NCI-H1436 (cell line): ENCODE measurements at regions not wholly inside any gene's neighbourhood (a gene's known extent, or its start where the extent isn't known, plus 50 kb on each side); places are given as distances from the start of the nearest gene placed in this dataset.
"Not testable (repeated sequence)": the region's sequence is repeated elsewhere in the genome, so short reads cannot be mapped to it uniquely, and the experiment has no call there.

ENCODE experiments used
- DNase-seq: peaks from one replicate; lab custom pipeline; 2025; lab: John Stamatoyannopoulos, UW

DNA sequence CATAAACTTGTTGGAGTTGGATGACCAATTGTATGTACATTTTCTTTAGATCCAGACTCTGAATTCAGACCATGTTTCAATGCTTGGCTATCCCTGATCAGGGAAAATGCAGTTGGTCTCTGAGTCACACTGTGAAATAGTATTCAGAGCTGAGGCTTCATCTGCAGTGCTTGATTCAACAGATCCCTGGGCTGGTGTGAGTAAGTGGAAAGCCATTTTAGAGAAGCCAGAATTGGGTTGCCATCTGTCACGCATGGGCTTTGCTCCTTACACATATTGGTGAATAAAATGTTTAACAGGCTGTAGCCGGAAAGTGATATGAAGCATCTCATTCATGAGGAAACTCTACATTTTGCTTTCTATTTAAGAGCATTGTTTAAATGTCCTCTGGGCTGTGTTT is 50.0 kb upstream of the ACYP2 start:
- no peak for DNase-seq

DNA sequence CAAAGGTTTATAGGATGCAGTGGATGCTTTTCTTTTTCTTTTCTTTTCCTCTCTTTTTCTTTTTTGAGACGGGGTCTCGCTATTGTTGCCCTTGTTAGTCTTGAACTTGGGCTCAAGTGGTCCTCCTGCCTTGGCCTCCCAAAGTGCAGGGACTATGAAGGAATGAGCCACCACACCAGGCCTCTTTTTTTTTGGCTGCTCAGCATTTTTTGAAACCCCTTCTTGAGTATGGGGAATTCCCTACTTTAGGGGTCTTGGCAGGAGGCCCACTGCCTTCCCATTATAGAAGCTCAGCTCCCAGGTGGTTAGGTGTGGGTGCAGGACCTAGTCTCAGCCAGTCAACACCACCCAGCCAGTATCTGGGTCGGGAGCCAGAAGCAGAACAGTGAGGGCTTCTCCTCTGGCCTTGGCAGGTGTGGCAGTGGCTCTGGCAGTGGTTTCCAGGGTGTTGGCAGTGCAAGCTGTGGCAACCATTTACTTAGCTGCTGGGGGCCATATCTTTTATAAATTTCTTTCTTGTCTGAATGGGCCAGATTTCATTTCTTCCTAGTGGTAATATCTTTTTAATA is 51.4 kb upstream of the ACYP2 start:
- DNase-seq: no peak

DNA sequence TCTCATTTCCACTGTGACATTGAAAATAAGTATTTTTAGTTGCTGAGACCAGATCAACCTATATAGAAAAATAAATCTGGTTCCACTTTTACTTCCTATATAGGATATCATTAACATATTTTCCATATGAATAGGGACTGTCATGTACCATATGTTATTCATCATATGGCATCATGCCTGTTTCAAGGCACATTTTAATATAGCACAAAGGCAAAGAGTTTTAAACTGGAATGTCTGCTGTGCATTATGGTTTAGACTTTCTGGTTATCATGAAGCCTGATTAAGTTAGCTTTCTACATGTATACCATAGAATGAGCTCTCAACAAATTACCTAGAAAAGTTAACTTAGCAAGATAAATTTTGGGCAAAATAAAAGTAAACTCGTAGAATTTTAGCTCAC is 53.0 kb upstream of the ACYP2 start:
- DNase-seq: no peak

DNA sequence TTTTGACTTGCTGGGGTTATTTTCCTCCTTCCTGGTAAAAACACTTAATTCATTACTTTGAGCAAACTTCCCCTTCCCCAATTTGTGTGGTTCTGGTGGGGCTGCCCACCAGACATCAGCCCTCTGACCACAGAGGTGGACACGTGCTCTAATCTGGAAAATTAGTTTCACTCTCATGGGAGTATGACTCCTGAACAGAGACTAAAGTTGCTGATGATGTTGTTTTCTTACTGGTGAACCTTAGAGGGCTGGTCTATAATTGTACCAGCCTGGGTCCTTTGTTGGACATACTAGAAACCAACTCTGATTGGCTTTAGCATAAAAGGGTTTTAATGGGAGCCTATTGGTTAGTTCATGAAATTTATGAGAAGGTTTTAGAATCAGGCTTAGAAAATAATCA is 54.1 kb upstream of the ACYP2 start:
- no peak for DNase-seq

DNA sequence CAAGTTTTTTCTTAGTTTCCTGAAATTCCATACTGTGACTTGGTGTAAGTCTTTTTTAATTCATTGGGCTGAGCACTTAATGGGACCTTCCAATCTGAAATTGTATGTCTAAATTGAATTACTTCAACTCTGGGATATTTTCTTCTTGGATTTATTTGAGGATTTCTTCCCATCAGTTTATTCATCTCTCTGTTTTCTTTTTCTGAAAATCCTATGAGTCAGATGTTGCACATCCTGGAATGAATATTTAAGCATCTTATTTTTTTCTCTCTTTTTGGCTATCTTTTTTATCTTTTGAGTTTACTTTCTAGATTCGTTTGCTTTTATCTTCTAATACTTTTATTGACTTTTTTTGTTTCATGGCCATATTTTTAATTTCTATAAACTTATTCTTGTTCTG is 55.4 kb upstream of the ACYP2 start:
- no peak for DNase-seq

DNA sequence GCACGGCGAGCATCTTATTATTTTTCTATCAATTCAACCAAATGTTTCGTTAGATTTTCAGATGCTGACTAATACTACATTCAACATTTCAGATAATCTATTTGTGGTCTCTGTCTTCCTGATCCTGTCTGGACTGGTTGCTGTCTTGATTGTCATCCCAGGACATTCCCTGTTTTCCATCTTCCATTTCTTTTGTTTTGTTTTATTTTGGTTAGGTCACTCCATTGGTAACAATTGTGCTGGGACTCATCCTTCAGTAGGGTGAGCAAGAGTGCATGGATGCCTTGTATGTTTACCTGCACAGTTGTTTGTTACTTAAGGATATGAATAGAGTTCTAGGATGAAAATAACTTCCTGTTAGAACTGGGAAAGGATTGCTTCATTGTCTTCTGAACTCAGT is 55.9 kb upstream of the ACYP2 start:
- no peak for DNase-seq

DNA sequence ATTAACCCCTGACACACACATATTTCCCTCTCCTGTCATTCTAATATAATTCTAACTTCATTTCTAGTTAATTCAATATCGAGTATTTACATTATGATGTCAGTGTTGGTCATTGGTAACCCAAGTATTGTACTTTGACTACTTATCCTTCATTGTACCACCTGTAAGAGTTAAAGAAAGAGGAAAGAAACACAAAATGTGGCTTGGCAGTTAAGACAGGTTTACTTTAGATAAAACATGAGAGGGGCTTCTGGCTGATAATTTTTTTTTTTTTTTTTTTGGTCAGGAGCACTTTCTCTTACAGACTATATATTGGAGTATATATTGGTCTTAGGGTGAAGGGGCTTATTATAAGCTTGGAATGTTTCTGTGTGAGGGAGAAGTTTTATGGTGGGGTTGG is 57.0 kb upstream of the ACYP2 start:
- no peak for DNase-seq

DNA sequence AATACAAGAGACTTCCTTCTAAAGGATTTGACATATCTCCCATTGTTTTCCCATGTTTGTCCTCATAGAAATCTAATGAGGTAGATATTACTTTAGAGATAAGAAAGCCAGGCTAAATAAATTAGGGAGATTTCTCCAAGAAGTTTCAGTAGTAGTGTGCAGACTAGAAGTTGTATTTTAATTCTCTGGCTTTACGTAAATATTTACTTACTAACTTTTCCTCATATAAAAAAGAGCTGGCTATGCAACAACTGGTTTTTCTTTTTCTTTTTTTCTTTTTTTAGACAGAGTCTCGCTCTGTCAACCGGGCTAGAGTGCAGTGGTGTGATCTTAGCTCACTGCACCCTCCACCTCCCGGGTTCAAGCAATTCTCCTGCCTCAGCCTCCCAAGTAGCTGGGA is 60.6 kb upstream of the ACYP2 start:
- no peak for DNase-seq

DNA sequence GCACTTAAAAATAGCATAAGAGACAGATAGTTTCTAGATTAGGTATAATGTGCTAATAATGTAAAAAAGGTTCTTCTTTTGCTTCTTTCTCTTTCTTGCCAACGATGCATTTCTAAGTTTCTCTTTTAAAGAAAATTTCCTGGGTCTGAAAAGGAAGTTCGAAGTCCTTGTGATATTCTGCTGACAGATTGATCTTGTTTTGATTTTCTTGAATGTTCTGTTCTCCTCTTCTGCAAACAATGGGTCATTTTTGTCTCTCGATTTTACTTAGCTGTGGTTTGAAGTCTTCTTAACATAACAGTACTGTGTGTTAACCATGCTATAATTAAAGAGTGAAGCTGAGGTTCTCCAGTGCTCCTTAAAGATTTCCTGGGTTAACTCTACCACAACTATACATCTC is 61.1 kb upstream of the ACYP2 start:
- DNase-seq: no peak

DNA sequence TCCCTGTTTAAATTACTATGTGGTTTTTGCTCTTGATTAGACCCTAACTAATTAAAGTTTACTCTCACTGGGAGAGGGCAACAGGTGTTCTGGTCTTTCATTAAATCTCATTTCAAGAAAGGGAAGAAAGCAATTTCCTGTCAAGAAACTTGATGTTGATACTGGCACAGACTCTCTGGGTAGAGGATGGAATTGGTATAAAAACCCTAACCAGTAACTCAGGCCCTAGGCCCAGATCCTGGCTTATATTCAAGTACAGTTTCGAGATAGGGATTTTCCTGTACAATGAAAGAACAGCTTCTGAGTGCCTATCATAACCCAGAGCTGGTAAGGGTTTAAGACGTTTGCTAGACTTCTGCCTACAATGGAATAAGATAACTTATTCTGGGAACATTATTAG is 61.6 kb upstream of the ACYP2 start:
- DNase-seq: no peak

DNA sequence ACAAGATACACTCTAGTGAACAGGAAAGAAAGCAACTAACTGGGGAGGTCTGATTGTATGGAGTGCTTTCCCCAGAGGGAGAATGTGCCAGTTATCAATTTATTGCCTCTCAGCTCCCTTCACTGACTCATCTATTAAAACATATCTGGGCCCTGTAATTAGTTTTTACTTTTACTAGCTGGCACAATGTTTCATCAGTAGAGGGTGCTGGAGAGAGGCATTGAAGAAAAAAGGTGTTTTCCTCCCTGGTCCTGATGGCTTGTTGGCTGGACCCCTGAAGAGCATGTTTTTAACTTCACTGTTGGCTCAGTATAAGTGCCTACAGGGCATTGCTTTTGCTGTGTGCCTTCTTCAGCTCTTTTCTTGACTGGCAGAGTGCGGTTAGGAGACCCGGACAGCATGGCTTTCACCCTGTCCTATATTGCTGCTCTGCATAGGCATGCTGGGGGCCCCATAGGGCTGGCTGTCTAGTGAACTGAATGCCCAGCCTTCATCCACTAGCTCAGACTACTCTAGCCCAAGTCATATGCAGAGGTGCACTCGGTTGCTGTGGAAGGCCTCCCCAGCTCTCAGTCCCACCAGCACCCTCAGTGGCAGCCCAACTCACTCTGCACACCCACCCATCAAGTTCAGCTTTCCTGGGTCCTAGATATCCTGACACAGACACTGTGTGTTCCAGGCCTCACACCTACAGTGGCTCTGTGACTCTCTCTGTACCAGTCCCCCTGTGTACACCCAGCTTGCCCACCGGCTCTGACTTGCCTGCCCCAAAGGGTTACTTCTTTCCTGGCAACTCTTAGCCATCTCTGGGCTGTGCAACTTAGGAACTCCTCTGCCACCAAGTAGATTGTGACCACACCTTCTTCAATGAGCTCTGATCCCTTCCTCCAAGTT is 62.3 kb upstream of the ACYP2 start:
- peak; percentile 8 for DNase-seq

DNA sequence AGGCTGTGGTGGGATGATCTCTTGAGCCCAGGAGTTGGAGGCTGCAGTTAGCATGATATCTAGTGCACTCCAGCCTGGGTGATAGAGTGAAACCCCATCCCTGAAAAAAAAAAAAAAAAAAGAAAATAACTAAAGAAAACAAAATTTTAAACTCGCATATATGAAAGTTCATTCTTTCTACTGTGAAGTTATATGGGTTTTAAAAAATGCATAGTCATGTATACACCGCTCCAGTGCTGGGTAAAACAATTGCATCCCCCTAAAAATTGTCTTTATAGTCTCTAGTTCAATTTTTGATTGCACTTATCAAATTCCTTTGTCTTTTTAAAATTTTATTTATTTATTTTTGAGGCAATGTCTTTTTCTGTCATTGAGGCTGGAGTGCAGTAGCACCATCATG is 65.0 kb upstream of the ACYP2 start:
- no peak for DNase-seq

DNA sequence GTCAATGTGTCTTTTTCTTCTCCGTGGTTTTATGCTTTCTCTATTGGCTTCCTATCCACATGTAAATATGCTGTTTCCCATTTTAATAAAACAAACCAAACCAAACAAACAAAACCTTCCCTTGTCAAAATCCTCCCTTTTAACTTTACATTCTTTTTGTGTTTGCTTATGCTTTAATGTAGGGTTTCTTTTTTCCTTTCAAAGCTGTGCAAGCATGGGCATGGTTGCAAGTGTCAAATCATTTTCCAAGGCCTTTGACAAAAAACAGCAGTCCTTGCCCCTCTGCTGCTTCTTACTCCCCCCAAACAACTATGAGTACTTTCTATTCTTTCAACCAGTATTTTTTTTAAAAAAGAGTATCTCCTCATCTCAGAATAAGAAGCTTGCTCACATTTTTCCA is 66.0 kb upstream of the ACYP2 start:
- DNase-seq: no peak

DNA sequence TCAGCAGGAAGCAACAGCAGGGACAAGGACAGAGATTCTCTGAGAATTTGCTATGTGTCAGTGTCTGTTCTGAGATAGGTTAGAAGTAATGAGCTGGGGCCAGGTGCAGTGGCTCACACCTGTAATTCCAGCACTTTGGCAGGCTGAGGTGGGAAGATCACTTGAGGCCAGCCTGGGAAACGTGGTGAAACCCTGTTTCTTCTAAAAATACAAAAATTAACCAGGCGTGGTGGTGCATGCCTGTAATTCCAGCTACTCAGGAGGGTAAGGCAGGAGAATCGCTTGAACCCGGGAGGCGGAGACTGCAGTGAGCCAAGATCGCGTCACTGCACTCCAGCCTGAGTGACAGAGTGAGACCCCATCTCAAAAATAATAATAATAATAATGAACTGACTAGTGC is 66.5 kb upstream of the ACYP2 start:
- DNase-seq: not testable (repeated sequence)

DNA sequence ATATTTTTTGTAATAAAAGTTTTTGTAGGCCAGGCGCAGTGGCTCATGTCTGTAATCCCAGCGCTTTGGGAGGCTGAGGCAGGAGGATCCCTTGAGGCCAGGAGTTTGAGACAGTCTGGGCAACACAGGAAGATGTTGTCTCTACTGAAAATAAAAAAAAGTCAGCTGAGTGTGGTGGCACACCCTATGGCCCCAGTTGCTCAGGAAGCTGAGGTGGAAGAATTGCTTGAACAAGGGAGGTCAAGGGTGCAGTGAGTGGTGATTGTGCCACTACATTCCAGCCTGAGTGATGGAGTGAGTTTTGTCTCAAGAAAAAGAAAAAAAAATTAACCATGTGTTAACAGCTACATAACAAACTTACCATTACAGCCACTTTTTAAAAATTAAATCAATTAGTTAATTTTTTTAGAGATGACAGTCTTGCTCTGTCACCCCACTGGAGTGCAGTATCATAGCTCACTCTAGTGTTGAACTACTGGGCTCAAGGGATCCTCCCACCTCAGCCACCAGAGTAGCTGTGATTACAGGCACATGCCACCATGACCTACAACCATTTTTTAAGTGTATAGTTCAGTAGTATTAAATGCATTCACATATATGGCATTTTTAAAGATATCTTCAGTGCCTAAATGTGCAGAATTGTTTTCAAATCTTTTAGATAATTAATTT is 67.2 kb upstream of the ACYP2 start:
- DNase-seq: no peak

DNA sequence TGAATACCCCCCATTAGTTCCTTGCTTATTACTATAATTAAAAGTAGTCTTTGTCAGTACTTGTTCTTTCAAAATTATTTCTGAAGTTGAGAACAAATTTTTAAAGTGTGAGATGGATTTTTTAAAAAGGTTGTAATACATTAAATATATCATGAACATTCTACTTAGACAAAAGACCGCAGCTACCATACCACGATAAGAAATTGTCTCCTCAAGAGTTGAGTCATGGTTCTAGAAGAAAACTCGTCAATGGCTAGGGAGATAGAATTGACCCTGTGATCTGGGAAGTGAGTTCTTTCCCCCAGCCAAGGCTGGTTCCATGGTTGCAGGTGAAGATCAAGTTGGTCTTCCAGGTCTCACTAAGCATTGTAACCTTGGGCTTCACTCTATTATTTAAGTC is 67.8 kb upstream of the ACYP2 start:
- DNase-seq: no peak

DNA sequence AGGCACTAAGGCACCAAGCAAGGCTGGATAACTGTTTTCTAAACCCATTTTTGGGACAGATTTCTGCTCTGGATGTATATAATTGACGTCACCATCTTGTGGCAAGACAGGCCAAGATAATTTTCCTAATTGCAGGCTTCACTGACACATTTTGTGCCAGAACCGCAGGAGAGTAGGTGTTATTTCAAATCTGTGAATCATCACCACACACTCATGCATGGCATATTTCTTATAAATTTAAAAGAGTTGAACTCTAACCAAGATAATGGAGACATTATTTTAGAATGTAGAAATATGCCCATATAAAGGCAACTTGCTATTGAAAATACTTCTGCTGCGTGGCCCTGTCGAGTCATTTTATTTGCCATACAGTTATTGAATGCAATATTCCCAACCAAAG is 68.3 kb upstream of the ACYP2 start:
- DNase-seq: no peak

DNA sequence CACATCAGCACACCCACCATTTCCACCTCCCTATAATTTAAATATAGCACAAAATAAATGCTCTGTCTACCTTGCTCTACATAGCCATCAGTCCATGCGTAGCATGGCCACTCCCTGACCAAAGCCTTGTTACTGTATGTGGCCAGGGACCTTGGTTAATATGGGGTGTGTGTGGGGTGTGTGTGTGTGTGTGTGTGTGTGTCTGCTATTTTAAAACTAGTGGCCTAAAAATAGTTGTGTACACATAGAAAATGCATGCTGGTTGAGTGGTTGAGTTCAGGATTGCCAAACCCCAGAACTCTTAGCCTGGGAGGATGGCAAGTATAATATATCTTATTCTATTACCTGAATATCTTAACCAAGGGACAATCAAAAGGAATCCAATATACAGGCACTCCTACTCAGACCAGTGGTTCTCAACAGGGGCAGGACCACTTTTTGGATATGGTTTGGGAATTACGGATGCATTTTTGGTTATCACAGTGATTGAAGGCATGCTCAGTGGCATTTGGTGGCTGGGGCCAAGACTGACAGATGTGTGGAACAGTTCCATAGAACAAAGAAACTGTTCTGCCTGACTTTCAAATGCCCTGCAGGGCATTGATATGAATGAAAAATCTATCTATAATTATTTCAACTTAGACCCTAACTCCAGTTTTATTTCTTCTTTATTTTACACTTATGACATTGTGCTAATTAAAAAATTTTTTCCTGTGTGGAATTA is 72.3 kb upstream of the PSME4 start:
- no peak for DNase-seq

DNA sequence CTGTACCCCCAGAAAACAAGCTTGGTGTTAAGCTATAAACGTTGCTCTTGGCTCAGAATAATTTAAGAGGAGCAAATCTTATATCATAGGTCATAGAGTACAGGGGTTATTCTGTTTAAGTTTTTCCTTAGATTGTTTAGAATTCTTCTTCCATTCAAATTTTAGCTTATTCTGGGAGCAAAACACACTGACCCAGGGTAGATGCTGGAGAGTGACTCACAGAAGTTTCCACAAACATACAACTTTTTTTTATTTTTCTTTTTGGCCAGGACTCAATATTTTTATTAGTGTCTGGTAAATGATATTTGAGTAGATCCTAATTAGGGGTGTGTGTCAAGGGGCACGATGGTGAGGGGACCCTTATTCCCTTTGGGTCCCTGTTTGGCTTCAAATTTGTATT is 71.5 kb upstream of the PSME4 start:
- no peak for DNase-seq

DNA sequence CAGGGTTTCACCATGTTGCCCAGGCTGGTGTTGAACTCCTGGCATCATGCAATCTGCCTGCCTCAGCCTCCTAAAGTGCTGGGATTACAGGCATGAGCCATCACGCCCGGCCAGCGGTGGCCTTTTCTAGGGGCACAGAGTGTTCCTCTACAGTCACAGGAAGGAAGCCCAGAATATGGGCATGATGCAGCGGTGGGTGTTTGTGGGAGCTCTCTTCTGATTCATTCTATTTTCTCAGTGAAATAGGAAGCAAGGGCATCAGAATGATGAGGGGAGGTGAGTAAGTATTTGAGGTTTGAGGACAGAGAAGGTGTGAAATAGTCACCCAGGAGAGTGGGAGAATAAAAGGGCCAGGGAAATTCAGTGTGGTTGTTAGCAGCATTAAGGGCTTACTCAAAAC is 70.3 kb upstream of the PSME4 start:
- no peak for DNase-seq

DNA sequence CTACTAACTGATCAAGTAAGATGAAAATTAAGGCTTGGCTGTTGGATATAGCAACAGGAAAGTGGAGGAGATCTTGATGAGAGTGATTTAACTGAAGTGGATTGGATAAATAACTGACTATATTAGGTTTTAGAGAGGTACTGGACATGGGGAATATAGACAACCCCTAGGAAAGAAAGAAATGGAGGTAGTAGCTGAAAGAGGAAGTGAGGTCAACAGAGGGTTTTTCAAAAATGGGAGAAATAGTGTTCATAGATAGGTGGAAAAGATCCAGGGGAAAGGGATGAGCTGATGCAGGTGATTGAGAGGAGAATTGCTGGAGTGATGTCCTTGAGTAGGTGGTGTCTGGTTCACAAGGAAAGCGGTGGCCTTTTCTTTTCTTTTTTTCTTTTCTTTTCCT is 69.9 kb upstream of the PSME4 start:
- no peak for DNase-seq

DNA sequence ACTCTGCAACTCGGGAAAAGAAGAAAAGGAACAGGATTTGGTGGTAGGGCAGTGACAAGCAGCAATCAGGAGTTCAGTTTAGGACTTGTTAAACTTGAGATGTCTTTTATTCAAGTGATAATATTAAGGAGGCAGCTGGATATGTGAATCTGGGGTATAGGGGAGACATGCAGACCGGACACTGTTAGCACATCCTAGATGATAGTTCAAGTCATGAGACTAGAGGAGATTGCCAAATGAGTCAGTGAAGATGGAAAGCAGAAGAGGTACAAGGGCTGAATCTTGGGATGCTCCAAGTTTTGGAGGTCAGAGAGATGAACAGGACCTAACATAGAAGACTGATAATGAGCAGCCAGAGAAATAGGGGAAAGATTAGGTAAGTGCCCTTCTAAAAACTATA is 69.5 kb upstream of the PSME4 start:
- DNase-seq: no peak

DNA sequence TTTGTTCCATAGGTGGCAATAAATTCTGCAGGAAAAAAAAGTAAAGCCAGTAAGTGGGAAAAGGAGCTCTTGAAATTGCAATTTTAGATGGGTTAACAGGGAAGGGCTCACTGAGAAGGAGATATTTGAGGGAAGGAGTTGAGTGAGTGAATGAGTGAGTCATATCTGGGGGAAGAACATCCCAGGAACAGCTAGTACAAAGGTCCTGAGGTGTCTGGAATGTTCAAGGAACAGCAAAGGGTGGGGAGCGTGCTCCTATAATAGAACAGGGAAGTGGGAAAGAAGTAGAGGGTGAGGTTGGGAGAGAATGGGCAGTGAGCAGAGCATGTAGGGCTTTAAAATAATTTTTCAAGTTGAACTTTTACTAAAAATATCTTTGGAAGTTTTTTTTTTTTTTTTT is 68.0 kb upstream of the PSME4 start:
- DNase-seq: no peak
